COR-L47 (cell line): ENCODE measurements at regions not wholly inside any gene's neighbourhood (a gene's known extent, or its start where the extent isn't known, plus 50 kb on each side); places are given as distances from the start of the nearest gene placed in this dataset.

ENCODE experiments used
- DNase-seq: peaks from one replicate; lab custom pipeline; 2025; lab: John Stamatoyannopoulos, UW

DNA sequence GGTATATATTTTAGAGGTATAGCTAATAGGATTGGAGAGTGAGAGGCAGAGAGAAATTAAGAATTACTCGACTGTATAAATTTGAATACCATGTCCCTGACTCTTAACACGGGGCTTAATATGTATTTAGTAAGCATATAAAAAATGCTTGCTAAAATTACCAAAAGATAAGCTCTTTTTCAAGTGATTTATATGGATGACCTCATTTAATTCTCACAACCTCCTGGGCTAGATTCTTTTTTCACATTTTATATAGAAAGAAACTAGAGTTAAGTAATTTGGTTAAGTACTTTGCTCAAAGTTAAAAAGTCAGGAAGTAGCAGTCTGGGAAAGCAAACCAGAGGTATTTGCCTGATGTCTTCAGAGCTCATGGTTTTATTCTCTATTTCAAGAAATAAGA is 963.5 kb upstream of the SOX9 start:
- no peak for DNase-seq

- no peak for DNase-seq
Observed at GRCh38 chr17:71158437-71158836, 962.4 kb upstream of the SOX9 start.

DNA sequence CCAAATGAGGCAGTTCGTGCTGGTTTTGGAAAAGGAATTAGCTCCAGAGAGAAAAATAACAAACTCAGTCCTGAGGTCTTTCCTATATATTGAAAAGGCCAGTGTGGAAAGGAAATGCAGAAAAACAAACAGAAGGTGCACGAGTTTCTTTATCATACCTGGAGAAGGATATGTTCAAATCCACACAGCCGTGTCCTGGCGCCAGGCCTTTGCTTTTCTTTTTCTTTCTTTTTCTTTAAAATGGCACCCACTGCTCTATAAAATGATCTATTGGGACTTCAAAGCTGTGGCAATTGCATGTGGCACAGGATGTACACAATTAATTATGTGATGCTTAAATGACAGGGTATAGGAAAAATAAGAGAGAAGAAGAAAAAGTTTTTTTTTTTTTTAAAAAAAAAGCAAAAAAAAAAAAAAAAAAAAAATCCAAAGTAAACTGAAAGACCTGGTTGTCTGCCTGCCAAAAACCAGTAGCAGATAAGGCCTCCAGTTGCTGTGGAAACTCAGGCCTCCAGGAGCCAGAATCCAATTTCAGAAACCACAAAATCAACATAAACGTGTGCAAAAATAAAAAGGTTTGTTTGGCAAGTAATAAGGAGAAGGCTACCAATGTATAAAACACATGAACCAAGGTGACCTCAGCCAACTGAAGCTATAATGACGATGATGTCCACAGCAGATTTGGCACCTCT is 957.6 kb upstream of the SOX9 start:
- peak; percentile 95 for DNase-seq

DNA sequence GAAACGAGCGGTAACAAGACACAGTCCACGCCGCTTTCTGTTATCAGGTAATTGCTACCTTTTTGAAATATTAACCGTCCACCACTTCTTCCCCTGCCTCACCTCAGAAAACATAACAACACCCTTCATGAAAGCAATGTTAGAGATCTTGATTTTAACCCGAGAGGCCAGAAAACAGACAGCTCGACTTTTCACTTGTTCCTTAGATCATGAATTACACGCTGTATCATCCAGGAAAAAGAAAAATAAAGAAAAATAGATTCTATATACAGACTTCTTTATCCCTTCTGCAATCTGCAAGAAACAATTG is 957.1 kb upstream of the SOX9 start:
- no peak for DNase-seq

DNA sequence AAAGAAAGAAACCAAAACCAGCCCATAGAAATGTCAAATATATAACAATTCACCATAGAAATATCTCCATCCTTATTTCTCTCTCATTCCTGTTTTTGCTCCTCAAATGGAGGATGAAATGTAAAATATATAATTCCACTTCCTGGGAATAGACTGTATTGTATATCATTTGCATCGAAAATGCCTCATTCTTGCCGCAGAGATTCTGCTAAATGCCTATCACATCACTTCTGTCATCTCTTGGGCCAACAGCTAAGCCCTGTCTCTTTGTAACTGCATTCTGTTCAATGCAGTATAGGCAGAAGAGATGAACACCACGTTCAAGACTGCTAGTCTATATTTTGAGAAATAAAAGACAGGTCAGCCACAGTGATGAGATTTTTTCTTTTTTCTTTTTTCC is 956.3 kb upstream of the SOX9 start:
- no peak for DNase-seq

- no peak for DNase-seq
Observed at GRCh38 chr17:71166311-71166710, 954.5 kb upstream of the SOX9 start.

GRCh38 chr17:71168053-71168741 is 952.6 kb upstream of the SOX9 start:
- DNase-seq = peak; percentile 21

- DNase-seq = no peak
Observed at GRCh38 chr17:71170070-71170469, 950.8 kb upstream of the SOX9 start.

- no peak for DNase-seq
Observed at GRCh38 chr17:71171270-71171669, 949.5 kb upstream of the SOX9 start.

DNA sequence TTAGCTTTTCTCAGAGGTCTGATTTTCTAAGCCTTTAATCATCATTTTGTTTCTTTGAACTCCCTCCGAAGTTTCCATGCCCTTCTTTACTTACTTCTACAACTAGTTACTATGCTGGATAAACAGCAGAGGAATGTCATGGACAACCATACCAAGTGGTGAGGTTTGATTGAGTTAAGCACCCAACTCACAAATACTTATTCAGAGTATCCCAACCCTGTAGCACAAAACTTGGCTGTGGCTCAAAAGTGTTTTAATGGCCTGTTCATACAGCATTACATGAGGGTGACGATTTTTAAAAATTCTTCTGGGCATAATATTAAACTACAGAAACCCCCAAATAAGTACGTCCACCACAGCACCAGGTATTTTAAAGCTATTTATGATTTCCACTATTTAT is 946.8 kb upstream of the SOX9 start:
- no peak for DNase-seq

DNA sequence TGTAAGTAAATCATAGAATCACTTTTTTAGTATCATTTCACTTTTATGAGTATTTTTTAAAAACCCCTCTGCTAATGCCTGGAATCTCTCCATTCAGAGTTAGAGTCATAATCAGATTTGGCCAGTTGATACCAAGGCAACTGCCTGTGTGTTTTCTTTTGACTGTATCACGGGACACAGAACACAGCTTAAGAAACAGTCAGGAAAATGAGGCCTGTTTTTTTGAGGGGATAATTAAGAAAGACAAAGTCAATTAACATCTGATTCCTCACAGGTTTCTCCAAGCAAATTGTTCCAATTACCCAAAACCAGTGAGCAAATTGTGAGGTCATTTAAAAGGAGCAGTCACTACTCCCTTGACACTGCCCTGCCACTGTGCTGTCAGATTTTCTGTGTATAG is 944.5 kb upstream of the SOX9 start:
- no peak for DNase-seq

DNA sequence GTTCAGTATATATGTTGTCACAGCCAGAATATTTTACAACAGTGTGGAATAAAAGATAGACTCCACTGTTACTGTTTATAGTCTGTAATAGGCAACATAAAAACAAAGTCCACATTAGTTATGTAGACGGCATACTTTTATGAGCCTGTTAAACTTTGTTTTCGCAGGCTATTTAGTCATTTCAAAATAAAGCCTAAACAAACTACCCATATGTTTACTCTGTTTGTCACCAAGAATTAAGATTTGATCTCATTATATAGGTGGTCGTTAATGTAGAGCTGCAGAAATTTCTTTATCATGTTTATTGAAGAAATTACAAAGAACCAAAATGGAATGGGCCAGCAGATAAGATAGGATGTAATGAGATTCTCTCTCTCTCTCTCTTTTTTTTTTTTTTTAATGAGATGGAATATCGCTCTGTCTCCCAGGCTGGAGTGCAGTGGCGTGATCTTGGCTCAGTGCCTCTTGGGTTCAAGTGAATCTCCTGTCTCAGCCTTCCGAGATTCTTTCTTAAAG is 943.8 kb upstream of the SOX9 start:
- no peak for DNase-seq

GRCh38 chr17:71180801-71181385 is 939.9 kb upstream of the SOX9 start:
- no peak for DNase-seq

- no peak for DNase-seq
Observed at GRCh38 chr17:71183066-71183660, 937.7 kb upstream of the SOX9 start.

DNA sequence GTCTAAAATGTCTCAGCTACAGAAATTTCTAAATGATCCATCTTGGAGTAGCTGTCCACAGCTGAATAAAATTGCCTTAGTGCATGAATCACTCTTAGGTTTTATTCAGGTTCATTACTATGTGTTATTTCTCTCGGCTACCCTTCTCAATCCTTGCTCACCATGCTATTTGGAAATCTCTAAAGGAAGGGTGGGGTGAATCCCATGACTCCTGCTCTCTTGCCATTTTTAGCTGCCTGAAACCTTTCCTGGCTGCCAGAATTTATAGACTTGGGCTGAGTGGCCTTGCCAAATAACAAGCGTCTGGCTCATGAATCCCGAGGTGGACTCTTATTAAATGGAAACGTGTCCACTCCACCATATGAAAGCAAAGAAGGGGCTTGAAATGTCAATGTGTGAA is 936.1 kb upstream of the SOX9 start:
- DNase-seq = no peak

GRCh38 chr17:71187145-71187878 is 933.5 kb upstream of the SOX9 start:
- DNase-seq = no peak

DNA sequence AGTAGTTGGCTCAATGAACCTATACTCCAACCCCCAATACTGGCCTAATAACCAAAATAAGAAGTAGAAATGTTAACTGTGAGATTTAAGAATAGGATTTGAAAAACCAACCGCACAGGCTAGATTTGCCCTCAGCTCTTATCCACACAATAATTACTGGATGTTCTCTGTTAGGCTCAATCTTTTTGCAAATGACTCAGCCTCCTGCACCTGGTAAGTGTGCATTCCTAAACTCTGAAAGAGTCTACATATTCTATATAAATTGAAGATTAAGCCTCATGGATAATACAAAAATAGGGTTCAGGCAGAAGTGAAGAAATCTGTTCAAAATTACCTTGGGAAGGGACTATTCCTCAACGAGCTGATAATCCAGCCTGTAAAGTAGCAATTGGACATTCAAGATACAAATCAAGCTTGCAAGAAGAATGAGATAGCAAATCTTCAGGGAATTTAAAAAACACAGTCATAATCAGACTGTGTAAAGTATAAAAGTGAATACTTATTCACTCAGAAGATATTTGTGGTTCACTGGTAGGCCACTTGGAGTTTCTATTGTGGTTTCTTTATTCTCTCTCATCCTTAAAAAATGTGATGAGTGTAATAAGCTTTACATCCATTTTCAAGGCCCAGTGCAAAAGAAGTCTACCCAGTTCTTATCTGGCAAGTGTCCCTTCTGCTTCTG is 931.9 kb upstream of the SOX9 start:
- DNase-seq = no peak

- DNase-seq = no peak
Observed at GRCh38 chr17:71189493-71189831, 931.4 kb upstream of the SOX9 start.

- DNase-seq = peak; percentile 56
Observed at GRCh38 chr17:71192039-71192555, 928.7 kb upstream of the SOX9 start.

- DNase-seq = no peak
Observed at GRCh38 chr17:71192848-71193247, 928.0 kb upstream of the SOX9 start.

DNA sequence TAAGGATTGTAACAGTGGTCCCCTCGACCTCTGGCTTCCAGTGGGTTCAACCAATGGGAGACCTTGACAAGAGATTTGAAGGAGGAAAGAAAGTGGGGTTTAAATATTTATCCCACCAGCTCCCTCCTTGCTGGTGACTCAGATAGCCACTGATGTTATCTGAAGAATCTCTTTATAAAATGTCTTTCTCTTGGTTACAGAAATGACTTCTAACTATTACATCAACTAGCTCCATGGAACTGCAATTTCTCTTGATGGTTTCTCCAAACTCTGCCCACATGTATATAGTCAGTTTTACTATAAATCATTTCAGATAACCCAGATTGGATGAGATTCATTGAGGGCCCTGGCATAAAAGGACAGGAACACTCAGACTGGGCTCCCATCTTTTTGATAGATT is 920.2 kb upstream of the SOX9 start:
- no peak for DNase-seq

DNA sequence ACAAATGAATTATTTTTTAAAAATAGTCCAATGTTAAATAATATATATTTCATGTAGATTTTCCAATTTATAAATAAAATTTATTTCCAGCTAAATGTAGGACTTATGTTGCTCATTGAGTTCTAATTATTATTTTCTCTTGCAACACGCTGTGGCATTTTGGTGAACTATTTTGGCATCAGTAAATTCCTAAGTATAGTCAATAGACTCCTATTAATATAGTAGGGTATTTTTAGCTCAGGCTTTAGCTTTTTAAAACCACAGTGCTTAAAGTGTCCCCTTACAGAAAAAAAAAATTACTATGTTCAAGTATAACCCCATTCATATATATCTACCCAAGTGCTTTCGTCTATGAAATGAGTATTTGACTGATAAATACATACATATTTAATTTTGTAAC is 919.2 kb upstream of the SOX9 start:
- DNase-seq = no peak
